ENCODE measurements at regions not wholly inside any gene's neighbourhood (a gene's known extent, or its start where the extent isn't known, plus 50 kb on each side); places are given as distances from the start of the nearest gene placed in this dataset.

GRCh38 chr17:10987786-10988185 lies 149.9 kb upstream of the PIRT start:
- ChIA-PET POLR2A (no interaction called here), CTCF (no interaction called here)
- no peak for DNase-seq (ENCODE audit: low read depth, low spot score)
- TF ChIP-seq CTCF (IDR thresholded peaks at IDR 0.05; ENCODE audit: insufficient read depth, low read length, missing control alignments), result no peak
- H3K4me3 ChIP-seq (ENCODE audit: low read depth, low read length), result no peak overlapping the region

GRCh38 chr17:10984220-10984619 lies 146.3 kb upstream of the PIRT start:
- no peak for DNase-seq (ENCODE audit: low read depth, low spot score)
- ChIA-PET POLR2A (no interaction called here), CTCF (no interaction called here)
- H3K4me3 ChIP-seq (ENCODE audit: low read depth, low read length), result no peak overlapping the region
- TF ChIP-seq CTCF (IDR thresholded peaks at IDR 0.05; ENCODE audit: insufficient read depth, low read length, missing control alignments), result no peak

- ChIA-PET CTCF (no interaction called here), POLR2A (no interaction called here)
- no peak overlapping the region for H3K4me3 ChIP-seq (ENCODE audit: low read depth, low read length)
- no peak for TF ChIP-seq CTCF (IDR thresholded peaks at IDR 0.05; ENCODE audit: insufficient read depth, low read length, missing control alignments)
- DNase-seq (ENCODE audit: low read depth, low spot score), result no peak
Measured at GRCh38 chr17:10976401-10976800, 138.5 kb upstream of the PIRT start.

GRCh38 chr17:10968007-10968406 lies 130.1 kb upstream of the PIRT start:
- ChIA-PET CTCF (no interaction called here), POLR2A (no interaction called here)
- no peak for TF ChIP-seq CTCF (IDR thresholded peaks at IDR 0.05; ENCODE audit: insufficient read depth, low read length, missing control alignments)
- H3K4me3 ChIP-seq (ENCODE audit: low read depth, low read length), result no peak overlapping the region
- no peak for DNase-seq (ENCODE audit: low read depth, low spot score)

GRCh38 chr17:10956821-10957220 lies 118.9 kb upstream of the PIRT start:
- POLR2A ChIA-PET, result no interaction called here
- no peak overlapping the region for H3K4me3 ChIP-seq (ENCODE audit: low read depth, low read length)
- CTCF ChIA-PET, result no interaction called here
- no peak for TF ChIP-seq CTCF (IDR thresholded peaks at IDR 0.05; ENCODE audit: insufficient read depth, low read length, missing control alignments)
- DNase-seq (ENCODE audit: low read depth, low spot score), result no peak

GRCh38 chr17:10944819-10945218 lies 106.9 kb upstream of the PIRT start:
- DNase-seq (ENCODE audit: low read depth, low spot score), result no peak
- CTCF ChIA-PET, result no interaction called here
- POLR2A ChIA-PET, result no interaction called here
- H3K4me3 ChIP-seq (ENCODE audit: low read depth, low read length), result no peak overlapping the region
- TF ChIP-seq CTCF (IDR thresholded peaks at IDR 0.05; ENCODE audit: insufficient read depth, low read length, missing control alignments), result no peak
